ENCODE measurements at regions not wholly inside any gene's neighbourhood (a gene's known extent, or its start where the extent isn't known, plus 50 kb on each side); places are given as distances from the start of the nearest gene placed in this dataset.

DNA sequence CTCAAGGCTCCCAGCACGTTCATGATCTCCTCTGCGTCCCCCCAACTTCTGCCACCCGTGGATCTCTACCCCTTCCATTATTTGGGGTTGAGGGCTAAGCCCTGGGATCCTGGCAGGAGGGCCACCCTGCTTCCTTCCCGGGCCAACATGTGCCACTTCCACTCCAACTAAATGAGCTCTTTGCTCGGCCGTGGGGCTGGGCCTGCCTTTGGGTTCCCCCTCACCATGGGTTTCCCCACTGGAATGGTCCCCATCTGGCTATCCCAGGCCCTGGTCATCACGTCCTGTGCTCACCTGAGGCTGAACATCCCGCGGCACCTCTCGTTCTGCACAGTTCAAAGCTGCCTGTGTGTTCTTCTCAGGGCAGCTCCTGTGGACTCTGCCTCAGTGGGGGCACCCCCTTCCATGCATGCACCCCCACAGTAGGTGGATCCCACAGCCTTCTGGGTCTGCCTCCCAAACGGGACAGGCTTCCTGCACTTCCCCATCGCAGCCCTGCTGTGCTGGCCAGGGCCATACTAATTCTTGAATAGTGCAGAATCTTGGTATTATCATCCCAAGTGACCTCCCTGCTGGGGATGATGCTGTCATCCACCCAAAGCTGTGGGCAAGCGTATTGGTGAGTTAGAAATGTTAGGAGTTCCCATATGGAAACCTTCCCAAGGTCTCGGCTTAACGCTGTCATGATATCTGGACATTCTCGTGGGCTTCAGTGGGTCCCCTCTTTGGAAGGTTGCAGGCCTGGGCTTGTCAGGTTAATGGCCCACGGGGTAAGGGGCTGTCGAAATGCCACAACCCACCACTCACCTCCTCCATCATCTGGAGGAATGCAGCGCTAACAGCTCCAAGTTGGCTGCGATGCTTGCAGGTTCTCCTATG lies 150.5 kb upstream of the TWIST2 start:
- H3K4me3 ChIP-seq (ENCODE audit: low read depth, low read length) = no peak overlapping the region
- TF ChIP-seq, protein P1, sequence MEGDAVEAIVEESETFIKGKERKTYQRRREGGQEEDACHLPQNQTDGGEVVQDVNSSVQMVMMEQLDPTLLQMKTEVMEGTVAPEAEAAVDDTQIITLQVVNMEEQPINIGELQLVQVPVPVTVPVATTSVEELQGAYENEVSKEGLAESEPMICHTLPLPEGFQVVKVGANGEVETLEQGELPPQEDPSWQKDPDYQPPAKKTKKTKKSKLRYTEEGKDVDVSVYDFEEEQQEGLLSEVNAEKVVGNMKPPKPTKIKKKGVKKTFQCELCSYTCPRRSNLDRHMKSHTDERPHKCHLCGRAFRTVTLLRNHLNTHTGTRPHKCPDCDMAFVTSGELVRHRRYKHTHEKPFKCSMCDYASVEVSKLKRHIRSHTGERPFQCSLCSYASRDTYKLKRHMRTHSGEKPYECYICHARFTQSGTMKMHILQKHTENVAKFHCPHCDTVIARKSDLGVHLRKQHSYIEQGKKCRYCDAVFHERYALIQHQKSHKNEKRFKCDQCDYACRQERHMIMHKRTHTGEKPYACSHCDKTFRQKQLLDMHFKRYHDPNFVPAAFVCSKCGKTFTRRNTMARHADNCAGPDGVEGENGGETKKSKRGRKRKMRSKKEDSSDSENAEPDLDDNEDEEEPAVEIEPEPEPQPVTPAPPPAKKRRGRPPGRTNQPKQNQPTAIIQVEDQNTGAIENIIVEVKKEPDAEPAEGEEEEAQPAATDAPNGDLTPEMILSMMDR (IDR thresholded peaks at IDR 0.05; ENCODE audit: low read depth, low read length) = no peak
- DNase-seq (ENCODE audit: low read depth, low spot score) = no peak
- in situ Hi-C loops (cut with HindIII; ENCODE audit: low sequenced_read_pairs) = no loop called here

- TF ChIP-seq, protein P1 (IDR thresholded peaks at IDR 0.05; ENCODE audit: low read depth, low read length) = no peak
- in situ Hi-C loops (cut with HindIII; ENCODE audit: low sequenced_read_pairs) = no loop called here
- no peak for DNase-seq (ENCODE audit: low read depth, low spot score)
- H3K4me3 ChIP-seq (ENCODE audit: low read depth, low read length) = no peak overlapping the region
These were observed 149.9 kb upstream of the TWIST2 start for GRCh38 chr2:238698072-238698352.

DNA sequence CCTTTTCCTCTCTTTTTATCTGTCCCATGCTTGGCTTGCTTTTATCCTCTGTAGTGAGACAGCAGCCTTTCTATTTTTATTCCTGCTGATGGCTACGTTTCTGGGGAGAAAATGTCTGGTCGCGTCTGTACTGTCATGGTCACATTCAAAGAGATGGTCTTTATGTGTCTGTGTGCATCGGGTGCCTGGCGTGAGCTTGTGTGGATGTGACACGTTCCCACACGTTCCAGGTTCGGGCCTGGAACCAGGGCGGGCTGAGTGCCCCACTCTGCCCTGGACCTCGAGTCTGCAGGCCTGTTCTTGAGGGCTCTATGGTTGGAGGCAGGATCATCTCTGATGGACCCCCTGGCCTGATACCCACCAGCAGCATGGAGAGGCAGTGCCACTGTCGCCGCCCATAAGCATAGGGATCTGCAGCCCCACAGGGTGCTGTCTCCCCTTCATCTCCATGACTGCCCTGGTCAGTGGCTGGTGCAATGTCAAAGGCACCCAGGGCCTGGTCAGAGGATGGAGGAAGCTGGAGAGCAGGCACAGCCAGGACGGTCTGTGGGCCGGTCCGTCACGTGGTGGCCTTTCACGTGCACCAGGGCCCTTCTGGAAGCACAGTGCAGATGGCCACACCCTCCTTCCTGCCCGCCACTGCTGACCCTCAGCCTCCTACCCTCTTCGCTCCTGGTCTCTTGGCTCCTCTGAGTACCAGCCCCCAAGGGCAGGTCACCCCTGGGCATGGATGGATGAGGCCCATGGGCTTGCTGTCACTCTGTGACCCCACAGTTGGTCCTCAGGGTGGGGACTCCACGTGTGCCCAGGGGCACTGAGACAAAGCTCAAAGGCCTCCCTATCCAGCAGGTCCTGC lies 149.2 kb upstream of the TWIST2 start:
- H3K4me3 ChIP-seq (ENCODE audit: low read depth, low read length) = no peak overlapping the region
- TF ChIP-seq, protein P1 (IDR thresholded peaks at IDR 0.05; ENCODE audit: low read depth, low read length) = no peak
- in situ Hi-C loops (cut with HindIII; ENCODE audit: low sequenced_read_pairs) = no loop called here
- no peak for DNase-seq (ENCODE audit: low read depth, low spot score)

GRCh38 chr2:238699307-238700116 lies 148.4 kb upstream of the TWIST2 start:
- no peak overlapping the region for H3K4me3 ChIP-seq (ENCODE audit: low read depth, low read length)
- in situ Hi-C loops (cut with HindIII; ENCODE audit: low sequenced_read_pairs) = no loop called here
- DNase-seq (ENCODE audit: low read depth, low spot score) = no peak
- TF ChIP-seq, protein P1 (IDR thresholded peaks at IDR 0.05; ENCODE audit: low read depth, low read length) = no peak

- in situ Hi-C loops (cut with HindIII; ENCODE audit: low sequenced_read_pairs) = no loop called here
- TF ChIP-seq, protein P1 (IDR thresholded peaks at IDR 0.05; ENCODE audit: low read depth, low read length) = no peak
- no peak for DNase-seq (ENCODE audit: low read depth, low spot score)
- no peak overlapping the region for H3K4me3 ChIP-seq (ENCODE audit: low read depth, low read length)
These were observed 147.8 kb upstream of the TWIST2 start for GRCh38 chr2:238700117-238700457.
